HEK293 (cell line): ENCODE measurements at regions not wholly inside any gene's neighbourhood (a gene's known extent, or its start where the extent isn't known, plus 50 kb on each side); places are given as distances from the start of the nearest gene placed in this dataset.

Experiments
- CTCF ChIA-PET: fragments of 350-600 bp; formaldehyde crosslinking; extraction: SDS; loops from one replicate; lab custom pipeline; 2021; ENCODE audit warnings: antibody characterized with exemption; lab: Yijun Ruan, JAX
- POLR2A ChIA-PET: fragments of 300-600 bp; formaldehyde crosslinking; extraction: SDS; loops from one replicate; lab custom pipeline; 2020; ENCODE audit warnings: antibody characterized with exemption, inconsistent platforms; lab: Yijun Ruan, JAX
- H3K27ac ChIP-seq: fragments of 200-500 bp; sonication (Bioruptor generic); 2 replicates; pipeline ENCODE4 v1.5.1; 2014; ENCODE audit warnings: low read depth, low read length, control low read depth, inconsistent platforms; ENCODE audit errors: extremely low read depth
- H3K36me3 ChIP-seq, 2 experiments: fragments of 200-500 bp in 1 of 2; sonication (Bioruptor generic) in 1 of 2; 1 replicate in 1 of 2; 2 replicates in 1 of 2; pipeline ENCODE4 v1.5.1; 2014 to 2017; ENCODE audit warnings: inconsistent platforms in 2 of 2, low read length in 2 of 2; ENCODE audit not compliant: control insufficient read depth in 2 of 2, insufficient read depth in 1 of 2
- H3K4me1 ChIP-seq: fragments of 200-500 bp; sonication (Bioruptor generic); 2 replicates; pipeline ENCODE4 v1.5.1; 2014; ENCODE audit warnings: mild to moderate bottlenecking, low read length, inconsistent platforms; ENCODE audit not compliant: control insufficient read depth, insufficient read depth
- H3K4me3 ChIP-seq: 2 replicates; pipeline ENCODE4 v1.5.1; 2011; ENCODE audit warnings: low read depth, mild to moderate bottlenecking, control low read depth, low read length, moderate library complexity
- H3K9me3 ChIP-seq: fragments of 200-500 bp; sonication (Bioruptor generic); 2 replicates; pipeline ENCODE4 v1.5.1; 2014; ENCODE audit warnings: low read depth, low read length, inconsistent platforms; ENCODE audit not compliant: control insufficient read depth, insufficient read depth
- ATF2 ChIP-seq: fragments of 450-650 bp; formaldehyde crosslinking; IDR thresholded peaks from 2 replicates; pipeline ENCODE4 v1.5.1; 2016; ENCODE audit warnings: missing biosample characterization, missing genetic modification characterization, low read depth
- GLI4 ChIP-seq: fragments of 450-650 bp; formaldehyde crosslinking; IDR thresholded peaks from 2 replicates; pipeline ENCODE4 v1.5.1; 2016; ENCODE audit warnings: missing biosample characterization, missing genetic modification characterization
- KLF1 ChIP-seq: fragments of 450-650 bp; formaldehyde crosslinking; IDR thresholded peaks from 2 replicates; pipeline ENCODE4 v1.5.1; 2016; ENCODE audit warnings: missing biosample characterization, missing genetic modification characterization
- KLF7 ChIP-seq: fragments of 450-650 bp; formaldehyde crosslinking; IDR thresholded peaks from 2 replicates; pipeline ENCODE4 v1.5.1; 2016; ENCODE audit warnings: missing biosample characterization, missing genetic modification characterization, borderline replicate concordance
- MEIS1 ChIP-seq: sonication (generic); formaldehyde crosslinking; IDR thresholded peaks from 2 replicates; pipeline ENCODE4 v1.8.1; 2022; ENCODE audit warnings: missing genetic modification reagents, mild to moderate bottlenecking, borderline replicate concordance
- OVOL3 ChIP-seq: fragments of 450-650 bp; formaldehyde crosslinking; IDR thresholded peaks from 2 replicates; pipeline ENCODE4 v1.5.1; 2016; ENCODE audit warnings: missing biosample characterization, missing genetic modification characterization
- PATZ1 ChIP-seq: fragments of 450-650 bp; formaldehyde crosslinking; IDR thresholded peaks from 2 replicates; pipeline ENCODE4 v1.5.1; 2016; ENCODE audit warnings: missing biosample characterization, missing genetic modification characterization
- PRDM2 ChIP-seq: fragments of 450-650 bp; formaldehyde crosslinking; IDR thresholded peaks from 2 replicates; pipeline ENCODE4 v1.5.1; 2016; ENCODE audit warnings: missing biosample characterization, missing genetic modification characterization, borderline replicate concordance
- SCRT2 ChIP-seq: fragments of 450-650 bp; formaldehyde crosslinking; IDR thresholded peaks from 2 replicates; pipeline ENCODE4 v1.5.1; 2016; ENCODE audit warnings: missing biosample characterization, missing genetic modification characterization
- ZBTB11 ChIP-seq: fragments of 450-650 bp; formaldehyde crosslinking; conservative IDR thresholded peaks from 2 replicates; pipeline ENCODE4 v1.5.1; 2016; ENCODE audit warnings: low read depth, missing biosample characterization, missing genetic modification characterization
- ZBTB17 ChIP-seq: fragments of 450-650 bp; formaldehyde crosslinking; IDR thresholded peaks from 2 replicates; pipeline ENCODE4 v1.5.1; 2016; ENCODE audit warnings: missing biosample characterization, missing genetic modification characterization
- ZBTB48 ChIP-seq: fragments of 450-650 bp; formaldehyde crosslinking; IDR thresholded peaks from 2 replicates; pipeline ENCODE4 v1.5.1; 2016; ENCODE audit warnings: missing biosample characterization, missing genetic modification characterization
- ZNF112 ChIP-seq: fragments of 450-650 bp; formaldehyde crosslinking; IDR thresholded peaks from 2 replicates; pipeline ENCODE4 v1.5.0; 2017; ENCODE audit warnings: missing biosample characterization, missing genetic modification characterization
- ZNF157 ChIP-seq: fragments of 450-650 bp; formaldehyde crosslinking; IDR thresholded peaks from 2 replicates; pipeline ENCODE4 v1.5.1; 2016; ENCODE audit warnings: missing biosample characterization, missing genetic modification characterization
- ZNF280D ChIP-seq: fragments of 450-650 bp; formaldehyde crosslinking; IDR thresholded peaks from 2 replicates; pipeline ENCODE4 v1.5.1; 2016; ENCODE audit warnings: missing biosample characterization, missing genetic modification characterization
- ZNF302 ChIP-seq: fragments of 450-650 bp; formaldehyde crosslinking; IDR thresholded peaks from 2 replicates; pipeline ENCODE4 v1.5.1; 2016; ENCODE audit warnings: missing biosample characterization, missing genetic modification characterization, low read depth
- ZNF510 ChIP-seq: fragments of 450-650 bp; formaldehyde crosslinking; IDR thresholded peaks from 2 replicates; pipeline ENCODE4 v1.5.1; 2018; ENCODE audit warnings: mild to moderate bottlenecking, missing genetic modification characterization, missing biosample characterization; ENCODE audit not compliant: insufficient replicate concordance
- ZNF521 ChIP-seq: fragments of 450-650 bp; formaldehyde crosslinking; IDR thresholded peaks from 2 replicates; pipeline ENCODE4 v1.5.1; 2017; ENCODE audit warnings: missing biosample characterization, mild to moderate bottlenecking, missing genetic modification characterization
- ZNF664 ChIP-seq: fragments of 450-650 bp; formaldehyde crosslinking; IDR thresholded peaks from 2 replicates; pipeline ENCODE4 v1.5.1; 2016; ENCODE audit warnings: missing biosample characterization, missing genetic modification characterization
- ZNF837 ChIP-seq: fragments of 450-650 bp; formaldehyde crosslinking; IDR thresholded peaks from 2 replicates; pipeline ENCODE4 v1.5.1; 2016; ENCODE audit warnings: missing biosample characterization, missing genetic modification characterization
- ZNF843 ChIP-seq: fragments of 450-650 bp; formaldehyde crosslinking; IDR thresholded peaks from 2 replicates; pipeline ENCODE4 v1.5.1; 2016; ENCODE audit warnings: missing biosample characterization, missing genetic modification characterization
- ZSCAN23 ChIP-seq: fragments of 450-650 bp; formaldehyde crosslinking; IDR thresholded peaks from 2 replicates; pipeline ENCODE4 v1.5.1; 2016; ENCODE audit warnings: missing biosample characterization, missing genetic modification characterization

GRCh38 chr6:141992109-141992508, 140.6 kb upstream of the GJE1 start (continued):
- no peak for TF ChIP-seq ZNF664
- TF ChIP-seq PATZ1 (tag by site-specific recombination) = no peak
- no peak for TF ChIP-seq ZNF112 (tag by site-specific recombination)
- no peak for TF ChIP-seq ZNF510
- no peak for TF ChIP-seq MEIS1
- no peak for TF ChIP-seq ZBTB48

- no peak overlapping the region for H3K27ac ChIP-seq
- POLR2A ChIA-PET = no interaction called here
- no peaks in the 10 kb centered on the region for H3K9me3 ChIP-seq
- CTCF ChIA-PET = interaction anchor here (0.6 to 5.8 kb wide), 7 partner anchors 15 to 492 kb away, joined by 3 to 62 read pairs (median 4); no protein-coding TSS in a partner anchor
- no peaks in the 10 kb centered on the region for H3K36me3 ChIP-seq
- no peaks in the 10 kb centered on the region for H3K4me1 ChIP-seq
- H3K4me3 ChIP-seq = no peak overlapping the region
- TF ChIP-seq ZNF521 (tag by site-specific recombination) (no peak), ZNF837 (no peak), ZNF157 (tag by site-specific recombination) (no peak), KLF1 (tag by site-specific recombination) (no peak), ZSCAN23 (tag by site-specific recombination) (no peak), KLF7 (tag by site-specific recombination) (no peak), SCRT2 (no peak), GLI4 (tag by site-specific recombination) (no peak), ZNF302 (no peak), ZBTB17 (no peak), ZBTB11 (tag by site-specific recombination) (no peak), PRDM2 (no peak), ZNF280D (tag by site-specific recombination) (no peak), ZNF843 (tag by site-specific recombination) (no peak), ATF2 (tag by site-specific recombination) (no peak), OVOL3 (tag by site-specific recombination) (no peak)
These were observed 141.9 kb upstream of the GJE1 start for GRCh38 chr6:141990840-141991239.
